ENCODE measurements at regions not wholly inside any gene's neighbourhood (a gene's known extent, or its start where the extent isn't known, plus 50 kb on each side); places are given as distances from the start of the nearest gene placed in this dataset.

DNA sequence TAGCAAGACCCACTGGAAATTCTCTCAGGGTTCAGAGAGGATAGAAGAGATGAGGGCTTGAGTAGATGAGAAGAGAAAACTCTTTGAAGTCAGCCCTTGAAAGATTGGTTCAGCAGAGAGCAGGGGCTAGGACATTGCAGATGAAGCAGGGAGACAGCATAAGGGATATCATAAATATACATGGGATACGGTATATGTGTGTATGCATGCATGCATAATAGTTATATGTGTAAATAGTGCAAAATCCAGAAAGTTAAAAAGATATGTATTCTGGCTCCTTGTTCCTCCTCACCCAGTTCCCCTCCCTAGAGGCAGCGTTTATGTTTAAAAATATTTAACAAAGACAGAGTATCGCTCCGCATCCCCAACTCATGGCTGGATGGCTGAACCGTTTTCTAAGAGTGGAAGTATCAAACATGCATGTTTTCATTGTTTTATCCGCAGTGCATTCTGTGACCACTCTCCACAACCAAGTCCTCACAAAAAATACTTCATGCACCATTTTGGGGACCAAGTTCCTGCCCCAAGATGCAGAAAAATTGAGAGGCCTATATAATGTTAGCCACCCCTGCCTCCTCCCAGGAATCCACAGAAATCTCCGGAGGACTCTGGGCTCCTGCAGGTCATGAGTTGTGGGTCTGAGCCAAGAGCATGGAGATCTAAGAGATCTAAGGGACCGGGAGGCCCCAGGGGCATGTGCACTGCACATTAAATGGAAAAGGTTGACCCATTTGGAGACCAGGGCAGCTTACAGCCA lies 119.5 kb downstream of the MTX3 start:
- DNase-seq (ENCODE audit: low read depth, low spot score): no peak

DNA sequence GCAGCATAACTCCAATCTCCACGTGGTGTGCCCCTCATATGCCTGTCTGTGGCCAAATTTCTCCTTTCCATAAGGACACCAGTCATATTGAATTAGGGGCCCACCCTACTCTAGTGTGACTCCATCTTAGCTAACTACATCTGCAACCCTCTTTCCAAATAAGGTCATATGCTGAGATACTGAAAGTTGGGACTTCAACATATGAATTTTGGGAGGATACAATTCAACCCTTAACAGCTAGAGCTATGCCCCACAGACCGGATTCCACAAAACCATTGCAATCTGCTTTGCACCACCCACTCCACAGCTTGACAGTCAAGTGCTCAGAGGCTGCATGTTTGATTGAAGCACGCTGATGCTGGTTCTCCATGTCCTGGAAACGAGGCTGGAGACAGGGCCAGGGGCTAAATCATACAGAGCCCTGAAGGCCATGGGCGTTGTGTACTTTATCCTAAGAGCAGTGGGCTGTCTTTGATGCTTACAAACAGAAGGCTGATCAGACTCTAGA lies 122.8 kb downstream of the MTX3 start:
- no peak for DNase-seq (ENCODE audit: low read depth, low spot score)

DNA sequence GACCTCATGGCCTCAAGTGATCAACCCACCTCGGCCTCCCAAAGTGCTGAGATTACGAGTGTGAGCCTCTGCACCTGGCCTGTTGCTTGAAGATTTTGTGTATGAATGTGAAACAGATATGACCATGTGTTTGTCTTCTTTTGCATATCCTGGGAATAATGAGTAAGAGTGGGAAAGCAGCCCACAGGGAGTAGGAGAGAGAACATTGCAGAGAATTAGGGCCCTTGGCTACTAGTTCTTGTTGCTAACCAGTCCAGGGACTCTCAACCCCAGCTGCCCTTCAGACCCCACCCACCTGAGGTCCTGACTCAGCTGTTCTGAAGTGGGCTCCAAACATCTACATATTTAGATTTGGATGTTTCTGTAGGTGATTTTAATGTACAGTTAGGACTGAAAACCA lies 125.5 kb downstream of the MTX3 start:
- no peak for DNase-seq (ENCODE audit: low read depth, low spot score)

DNA sequence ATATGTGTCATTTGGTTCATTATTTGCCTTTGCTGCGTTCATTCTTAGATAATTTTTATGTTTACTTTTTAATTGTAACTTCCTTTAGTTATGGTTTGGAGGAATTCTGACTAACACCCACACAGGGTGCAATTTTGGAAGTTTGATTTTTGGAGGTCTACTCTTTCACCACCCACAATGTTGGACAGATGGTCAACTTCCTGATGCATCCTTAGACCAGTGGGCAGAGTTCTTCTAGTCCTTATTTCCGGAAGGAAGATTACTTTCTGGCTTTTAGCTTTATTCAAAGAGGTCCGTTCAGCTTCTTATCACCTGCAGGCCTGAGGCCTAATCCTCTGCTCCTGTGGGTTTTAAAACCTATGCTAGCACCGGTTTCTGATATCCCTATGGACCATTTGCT lies 126.7 kb downstream of the MTX3 start:
- no peak for DNase-seq (ENCODE audit: low read depth, low spot score)

DNA sequence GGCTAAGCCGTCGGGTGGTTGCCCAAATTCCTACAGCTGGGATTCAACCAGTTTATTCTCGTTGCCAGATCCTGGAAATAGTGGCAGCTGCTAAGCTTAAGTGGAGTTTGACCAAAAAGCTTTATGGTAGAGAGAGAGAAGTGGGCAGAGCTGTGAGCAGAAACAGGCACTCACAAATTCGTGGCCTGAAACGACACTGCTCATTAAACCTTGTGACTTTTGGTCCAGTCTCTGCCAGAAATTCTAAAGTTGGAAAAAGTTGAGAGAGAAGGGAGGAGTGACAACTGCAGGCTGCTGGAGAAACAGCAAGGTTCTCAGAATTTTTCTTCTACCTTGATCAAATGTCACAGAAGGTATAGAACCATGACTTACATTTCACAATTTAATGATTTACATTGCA lies 131.5 kb downstream of the MTX3 start:
- no peak for DNase-seq (ENCODE audit: low read depth, low spot score)

DNA sequence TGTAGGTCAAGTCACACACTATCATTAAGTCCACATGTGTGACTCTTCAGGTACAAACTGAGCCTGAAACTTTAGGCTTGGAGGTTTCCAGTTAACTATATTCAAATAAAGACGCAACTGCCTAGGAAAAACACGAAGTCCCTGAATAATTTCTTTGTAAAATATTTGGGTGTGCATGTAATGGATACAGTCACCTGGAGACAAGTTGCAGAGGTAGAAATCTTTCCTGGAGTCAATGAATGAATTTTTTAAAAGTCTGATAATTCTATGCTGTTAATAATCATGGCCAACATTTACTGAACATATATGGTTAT lies 132.7 kb downstream of the MTX3 start:
- no peak for DNase-seq (ENCODE audit: low read depth, low spot score)

DNA sequence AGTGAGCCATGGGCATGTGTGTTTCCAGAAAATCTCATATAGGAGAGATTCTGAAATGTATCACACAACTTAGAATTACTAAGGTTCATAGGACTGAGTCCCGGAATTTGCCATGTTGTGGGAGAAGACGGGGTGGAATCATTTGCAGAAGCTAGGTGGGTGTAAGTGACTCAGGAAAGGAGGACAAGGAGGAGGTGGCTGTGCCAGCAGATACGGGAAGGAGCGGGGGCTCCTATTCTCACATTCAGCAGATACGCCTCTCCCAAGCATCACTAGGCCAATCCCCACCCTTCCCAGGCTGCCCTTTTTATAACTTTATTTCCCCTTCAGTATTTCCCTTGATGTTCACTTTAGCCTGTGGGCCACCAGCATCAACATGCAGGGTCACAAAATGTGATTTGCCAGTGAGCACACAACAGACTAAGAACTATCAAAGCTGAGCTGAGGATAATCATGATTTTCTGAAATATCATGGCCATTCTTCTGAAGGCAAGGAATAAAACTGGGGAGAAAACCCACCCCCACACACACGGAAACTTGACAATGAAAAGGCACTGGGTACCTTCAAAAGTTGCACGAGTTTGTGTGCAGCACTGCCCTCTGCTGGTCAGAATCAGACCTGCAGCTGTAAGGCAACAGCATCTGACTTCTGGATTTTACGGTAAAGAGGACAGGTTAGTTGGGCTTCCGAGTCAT lies 133.2 kb downstream of the MTX3 start:
- DNase-seq (ENCODE audit: low read depth, low spot score): peak; percentile 81

DNA sequence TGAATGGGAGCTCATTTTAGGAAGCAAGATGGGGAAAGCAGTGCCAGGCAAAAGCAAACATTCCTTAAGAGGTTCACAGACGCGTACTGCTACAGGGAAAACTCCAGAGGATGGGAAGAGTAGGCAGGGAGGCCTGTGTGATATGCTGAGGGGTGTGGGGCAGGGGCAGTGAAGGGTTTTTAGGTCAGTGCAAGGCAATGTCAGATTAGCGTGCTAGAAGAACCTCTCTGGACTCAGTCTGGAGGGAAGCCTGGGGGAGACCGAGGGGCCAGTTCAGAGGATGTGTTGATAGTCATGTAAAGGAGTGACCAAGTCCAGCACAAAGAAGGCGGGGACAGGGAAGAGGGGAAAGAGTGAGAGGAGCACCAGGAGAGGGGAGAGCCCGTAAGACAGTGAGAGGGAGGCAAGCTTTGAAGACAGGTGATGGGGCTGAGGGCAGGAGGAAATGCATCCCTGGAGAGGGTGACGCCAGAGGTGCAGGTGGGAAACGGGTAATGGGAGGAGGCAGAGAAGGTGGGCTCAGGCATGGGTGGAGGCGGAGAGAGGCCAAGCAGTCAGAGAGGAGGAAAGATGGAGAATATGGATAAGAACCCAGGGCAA lies 134.5 kb downstream of the MTX3 start:
- no peak for DNase-seq (ENCODE audit: low read depth, low spot score)

DNA sequence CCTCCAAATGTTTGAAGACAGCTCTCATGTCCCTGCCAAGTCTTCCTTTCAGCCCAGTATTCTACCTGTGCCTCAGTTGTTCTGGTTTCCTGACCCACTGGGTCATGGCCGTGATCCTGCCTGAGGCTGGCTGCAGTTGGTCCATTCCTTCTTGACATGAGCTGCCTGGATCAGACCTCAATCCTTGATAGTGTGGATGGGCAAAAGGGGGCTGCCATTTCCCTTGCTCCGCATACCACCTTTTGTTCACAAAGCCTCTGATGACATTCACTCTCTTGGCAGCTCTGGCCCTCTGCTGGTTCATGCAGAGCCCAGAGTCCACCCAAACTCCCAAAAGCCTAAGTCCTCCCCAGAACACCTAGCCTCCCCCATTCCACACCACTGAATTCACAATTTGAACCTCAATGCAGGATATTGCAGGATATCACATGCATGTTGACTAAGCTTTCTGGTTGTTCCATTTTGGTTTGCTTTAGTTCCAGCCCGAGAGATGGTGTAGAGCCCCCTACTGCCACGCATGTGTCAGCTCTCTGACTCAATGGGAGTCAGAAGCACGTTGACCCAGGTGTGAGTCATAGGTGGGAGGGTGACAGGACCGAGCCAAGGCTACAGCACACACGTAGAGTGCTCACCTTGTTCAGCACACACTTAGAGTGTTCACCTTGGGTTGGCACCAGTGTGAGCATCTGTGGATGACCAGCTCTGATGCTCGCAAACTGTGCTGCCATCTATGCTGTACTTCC lies 137.2 kb downstream of the MTX3 start:
- no peak for DNase-seq (ENCODE audit: low read depth, low spot score)

DNA sequence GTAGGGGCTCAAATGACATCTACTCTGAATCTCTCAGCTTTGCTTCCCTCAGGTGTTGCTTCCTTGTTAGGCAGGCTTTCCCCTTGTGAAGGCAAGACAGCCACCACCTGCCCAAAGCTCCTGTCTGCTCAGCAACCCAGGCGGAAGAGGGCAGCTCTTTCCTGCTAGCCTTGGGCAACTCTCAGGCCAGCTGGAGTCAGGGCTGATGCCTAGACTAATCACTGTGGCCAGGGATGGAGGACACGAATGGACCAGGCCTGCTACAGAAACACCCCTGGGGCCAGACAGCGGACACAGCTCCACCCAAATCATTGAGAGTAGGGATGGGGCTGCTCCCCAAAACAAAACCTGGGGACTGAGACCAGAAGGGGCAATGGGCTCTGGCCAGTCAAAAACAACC lies 138.0 kb downstream of the MTX3 start:
- DNase-seq (ENCODE audit: low read depth, low spot score): no peak

DNA sequence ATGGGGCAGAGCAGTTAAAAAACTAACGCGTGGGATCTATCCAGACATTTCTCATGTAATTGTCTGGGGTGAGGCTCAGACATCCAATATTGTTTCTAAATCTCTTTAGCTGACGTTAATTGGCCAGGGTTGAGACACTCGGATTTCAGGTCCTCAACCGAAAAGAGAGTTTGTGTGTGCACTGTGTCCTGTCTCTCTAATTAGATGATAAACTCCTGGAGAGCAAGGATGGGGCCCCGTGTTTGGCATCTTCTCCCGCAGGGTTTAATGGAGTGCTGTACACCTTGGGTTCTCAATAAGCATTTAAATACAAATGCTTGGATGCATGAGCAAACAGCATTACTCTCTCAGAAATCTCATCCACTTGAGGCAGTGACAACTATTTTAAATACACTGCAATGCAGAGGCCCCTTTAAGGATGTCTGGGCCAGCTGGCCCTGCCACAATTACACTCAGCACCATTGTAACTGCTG lies 139.6 kb downstream of the MTX3 start:
- no peak for DNase-seq (ENCODE audit: low read depth, low spot score)

DNA sequence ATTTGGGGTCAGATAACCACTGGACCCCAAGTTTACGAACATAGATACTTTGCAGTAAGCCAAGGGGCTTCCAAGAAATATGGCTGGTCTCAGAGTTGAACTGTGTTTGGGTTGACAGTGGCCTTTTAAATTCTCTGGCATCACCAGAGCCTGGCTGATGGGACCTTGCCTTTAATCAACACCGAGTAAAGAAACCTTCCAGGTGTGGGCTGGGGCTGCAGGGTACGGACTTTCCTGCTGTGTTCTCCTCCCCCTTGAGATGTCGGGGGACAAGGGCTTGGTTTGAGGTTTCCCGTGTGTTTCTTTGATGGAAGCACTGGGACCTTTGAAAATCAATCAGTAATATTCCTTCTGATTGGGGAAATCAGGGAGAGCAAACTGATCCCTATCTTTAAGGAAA lies 140.1 kb downstream of the MTX3 start:
- no peak for DNase-seq (ENCODE audit: low read depth, low spot score)

DNA sequence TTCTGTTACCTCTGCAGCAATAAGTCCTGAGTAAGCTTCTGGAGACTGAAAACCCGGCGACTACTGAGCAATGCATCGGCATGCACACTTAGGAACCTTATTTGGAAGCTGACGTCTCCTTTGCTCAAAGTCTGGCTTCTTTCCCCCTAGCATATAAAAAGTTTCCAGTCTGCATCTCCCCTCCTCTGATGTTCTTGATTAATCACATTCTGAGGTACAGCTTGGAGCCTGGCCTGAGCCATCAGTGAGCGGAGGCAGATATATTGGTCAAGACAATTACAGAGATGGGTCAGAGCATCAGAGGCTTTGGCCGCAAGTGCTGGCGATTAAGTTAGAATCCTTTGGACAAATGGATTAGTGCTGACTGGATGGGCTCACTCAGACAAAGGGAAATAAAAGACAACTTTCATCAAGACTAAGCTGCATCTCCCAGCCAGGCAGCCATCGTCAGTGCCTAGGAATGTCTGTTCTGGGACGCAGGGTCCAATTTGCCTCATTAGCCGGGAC lies 140.7 kb downstream of the MTX3 start:
- no peak for DNase-seq (ENCODE audit: low read depth, low spot score)

DNA sequence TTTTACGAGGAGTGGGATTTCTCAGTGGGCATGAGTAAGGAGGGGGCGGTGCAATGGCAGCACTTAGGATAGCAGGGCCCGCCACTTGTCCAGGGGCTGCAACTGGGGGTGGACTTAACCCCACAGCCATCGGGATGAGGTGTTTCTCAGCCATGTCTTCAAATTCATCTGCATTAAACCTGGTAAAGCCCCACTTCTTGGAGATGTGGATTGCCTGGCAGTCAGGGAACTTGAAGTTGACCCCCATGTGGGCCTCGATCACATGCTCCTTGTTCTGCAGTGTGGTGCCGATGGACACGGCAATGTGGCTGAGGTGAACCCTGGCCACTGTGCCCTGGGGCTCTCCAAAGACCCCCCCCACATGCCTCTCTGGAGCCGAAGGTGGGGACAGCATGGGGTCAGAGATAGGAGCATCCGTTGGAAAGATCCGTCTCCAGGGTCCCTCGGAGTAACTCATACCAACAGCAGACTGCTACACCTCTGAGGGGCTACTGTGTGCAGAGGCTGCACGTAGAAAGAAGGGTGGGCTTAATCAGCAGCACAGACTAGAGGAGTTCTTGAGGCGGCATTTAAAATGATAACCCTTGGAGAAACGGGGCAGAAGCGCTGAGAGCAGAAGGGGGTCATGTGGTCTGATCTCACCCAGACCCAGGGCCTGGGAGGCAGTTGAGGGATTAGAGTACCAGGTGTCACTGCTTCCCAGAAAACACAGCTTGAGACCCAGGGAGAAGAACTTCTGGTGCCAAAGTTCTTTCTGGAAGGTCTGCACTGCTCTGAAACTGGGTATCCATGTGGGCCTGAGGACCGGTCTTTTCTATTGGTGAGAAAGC lies 141.4 kb downstream of the MTX3 start:
- DNase-seq (ENCODE audit: low read depth, low spot score): no peak

Data from astrocyte of the hippocampus (primary cell).